UCSD-AML1 (cell line): ENCODE measurements at regions not wholly inside any gene's neighbourhood (a gene's known extent, or its start where the extent isn't known, plus 50 kb on each side); places are given as distances from the start of the nearest gene placed in this dataset.
"Not testable (repeated sequence)": the region's sequence is repeated elsewhere in the genome, so short reads cannot be mapped to it uniquely, and the experiment has no call there.

Experiments
- DNase-seq: peaks from one replicate; lab custom pipeline; 2025; ENCODE audit not compliant: unreplicated experiment; lab: John Stamatoyannopoulos, UW

DNA sequence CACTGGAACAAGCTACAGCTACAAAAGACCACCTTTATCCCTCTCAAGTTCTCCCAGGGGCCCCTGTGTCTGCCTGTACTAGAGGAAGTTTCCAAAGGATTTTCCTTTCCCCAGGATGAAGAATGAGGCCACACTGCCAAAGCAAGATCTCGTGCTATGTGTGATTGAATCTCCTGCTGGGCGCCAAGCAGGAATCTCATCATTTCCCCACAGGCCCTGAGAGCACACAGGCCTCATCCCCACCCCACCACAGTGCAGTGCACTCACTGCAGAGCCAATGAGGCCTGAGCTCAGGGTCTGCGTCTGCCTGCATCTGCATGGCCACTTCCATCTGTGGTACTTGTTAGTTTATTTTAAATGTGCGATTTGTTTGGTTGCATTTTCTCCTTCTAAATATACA is 387.4 kb upstream of the ASIC2 start:
- DNase-seq = no peak

DNA sequence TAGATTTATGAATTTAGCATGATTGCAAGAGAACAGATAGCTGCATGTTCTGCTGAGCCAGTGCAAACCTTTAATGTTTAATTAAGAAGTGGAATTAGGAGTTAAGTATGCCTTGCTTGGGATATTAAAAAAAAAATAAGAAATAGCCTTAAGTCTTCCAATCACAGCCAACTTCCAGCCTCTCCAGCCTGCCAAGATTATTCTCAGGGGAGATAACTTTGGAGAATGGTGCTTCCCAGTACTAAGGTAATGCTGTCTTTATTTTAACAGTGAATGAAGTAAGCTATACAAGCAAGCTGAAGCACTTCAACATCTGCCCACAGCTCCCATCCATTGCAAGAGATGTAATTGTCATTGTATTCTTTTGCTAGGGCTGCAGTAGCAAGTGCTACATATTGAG is 389.5 kb upstream of the ASIC2 start:
- DNase-seq = no peak

DNA sequence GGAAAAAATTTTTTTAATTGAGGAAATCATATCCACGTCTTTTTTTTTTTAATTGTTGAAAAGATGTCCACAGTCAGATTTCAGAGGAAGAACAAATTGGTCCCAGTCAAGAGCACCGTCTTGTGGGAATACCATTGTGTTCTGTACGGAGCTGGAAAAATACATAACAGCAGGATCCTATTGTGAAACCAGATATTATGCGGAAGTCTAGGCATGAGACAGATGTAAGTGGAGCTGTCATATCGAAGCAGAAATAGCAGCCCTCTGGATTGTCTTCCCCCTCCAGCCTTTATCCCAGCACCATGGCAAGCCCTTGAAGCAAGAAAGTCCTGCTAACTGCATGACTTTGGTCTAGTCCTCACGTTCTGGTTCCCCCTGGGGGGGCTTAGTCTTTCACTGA is 391.6 kb upstream of the ASIC2 start:
- DNase-seq = no peak

- peak; percentile 12 for DNase-seq
Measured at GRCh38 chr17:33686171-33686570, 393.1 kb upstream of the ASIC2 start.

GRCh38 chr17:33687831-33688230 is 394.7 kb upstream of the ASIC2 start:
- no peak for DNase-seq

DNA sequence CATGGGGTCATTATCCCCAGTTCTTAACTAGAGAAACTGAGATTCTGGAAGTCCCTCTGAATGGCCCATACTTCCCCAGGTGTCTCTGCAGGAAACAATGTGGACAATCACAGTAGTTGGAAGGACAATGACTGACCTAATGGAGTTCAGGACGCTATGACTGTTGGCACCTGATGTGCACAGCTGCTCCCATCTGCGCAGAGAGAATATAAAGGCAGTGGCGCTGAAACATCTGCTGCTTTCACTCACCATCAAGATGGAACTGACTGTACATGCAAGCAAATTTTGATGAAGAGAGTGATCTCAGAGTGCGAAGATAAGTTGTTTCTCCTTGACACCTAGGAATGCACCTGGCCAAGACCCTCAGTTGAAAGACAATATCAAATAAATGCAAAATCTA is 395.7 kb upstream of the ASIC2 start:
- no peak for DNase-seq

GRCh38 chr17:33689725-33690124 is 396.6 kb upstream of the ASIC2 start:
- DNase-seq = no peak

GRCh38 chr17:33695431-33695830 is 402.3 kb upstream of the ASIC2 start:
- DNase-seq = no peak

DNA sequence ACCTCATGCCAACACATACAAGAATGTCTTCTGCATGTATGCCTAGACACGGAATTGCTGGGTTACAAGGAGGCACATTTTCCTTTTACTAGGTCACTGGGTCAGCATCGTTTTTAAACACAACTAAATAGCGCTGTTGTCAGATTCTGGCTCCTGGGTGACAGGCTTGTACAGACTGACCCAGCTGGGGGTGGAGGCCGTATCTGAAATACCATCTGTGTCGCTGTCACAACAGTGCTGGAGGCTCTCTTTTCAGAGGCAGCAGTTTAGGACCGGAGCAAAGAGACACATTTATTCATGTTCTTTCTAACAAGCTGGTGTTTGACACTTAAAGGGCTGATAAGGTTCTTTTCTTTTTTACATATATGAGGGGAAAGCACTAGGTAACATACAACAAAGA is 403.0 kb upstream of the ASIC2 start:
- no peak for DNase-seq

DNA sequence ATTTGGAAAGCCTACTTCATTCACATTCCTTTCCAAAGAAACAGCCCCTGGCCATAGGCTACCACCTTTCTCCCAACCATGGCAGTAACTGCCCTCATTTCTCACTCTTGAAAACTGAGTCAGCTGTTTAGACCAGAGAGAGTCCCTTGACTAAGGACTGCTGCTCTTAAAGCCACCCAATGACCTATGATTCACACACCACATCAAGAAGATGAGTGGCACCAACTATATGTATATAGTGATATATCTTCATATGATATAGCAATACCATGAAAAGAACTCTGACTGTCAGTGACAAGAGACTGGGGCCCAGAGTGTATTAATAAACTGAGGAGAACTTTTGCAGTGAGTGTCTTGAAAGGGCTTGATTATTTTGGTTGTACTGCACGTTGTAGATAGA is 404.5 kb upstream of the ASIC2 start:
- no peak for DNase-seq

DNA sequence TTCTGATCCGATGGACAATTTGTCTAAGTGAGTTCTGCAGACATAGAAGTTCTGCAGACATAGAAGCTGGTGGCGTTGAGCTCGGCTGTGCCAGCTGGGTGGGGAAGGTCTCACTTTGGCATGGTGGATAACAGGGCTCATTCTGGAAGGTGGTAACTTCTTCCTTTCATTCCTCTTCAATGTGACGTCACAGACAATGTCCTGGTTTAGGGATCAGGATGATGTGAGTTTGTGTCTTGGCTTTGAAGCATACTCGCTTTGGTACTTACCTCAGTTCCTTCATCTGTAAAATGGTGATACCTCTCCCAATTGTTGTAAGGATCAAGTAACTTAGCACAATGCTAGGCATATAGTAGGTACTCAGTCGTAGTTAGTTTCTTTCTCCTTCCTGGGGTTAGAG is 408.8 kb upstream of the ASIC2 start:
- no peak for DNase-seq

- no peak for DNase-seq
Measured at GRCh38 chr17:33704856-33705255, 411.8 kb upstream of the ASIC2 start.

GRCh38 chr17:33709881-33710280 is 416.8 kb upstream of the ASIC2 start:
- DNase-seq = no peak

DNA sequence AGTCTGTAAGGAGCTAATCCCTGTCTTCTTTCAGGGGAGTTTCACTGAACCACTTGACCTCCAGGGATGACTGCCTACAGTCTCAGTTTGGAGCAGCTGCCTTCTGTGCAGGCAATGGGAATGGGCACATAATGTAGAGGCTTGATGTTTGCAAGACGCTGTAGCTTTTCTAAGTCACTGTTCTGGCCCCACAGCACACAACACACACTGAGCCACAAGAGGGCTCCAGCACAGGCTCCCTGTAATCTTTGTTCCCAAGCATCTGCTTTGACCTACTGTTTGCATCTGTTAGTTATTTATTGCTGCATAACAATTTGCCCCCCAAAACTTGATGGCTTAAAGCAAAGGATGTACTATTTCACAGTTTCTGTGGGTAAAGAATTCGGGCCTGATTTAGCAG is 419.0 kb upstream of the ASIC2 start:
- no peak for DNase-seq

DNA sequence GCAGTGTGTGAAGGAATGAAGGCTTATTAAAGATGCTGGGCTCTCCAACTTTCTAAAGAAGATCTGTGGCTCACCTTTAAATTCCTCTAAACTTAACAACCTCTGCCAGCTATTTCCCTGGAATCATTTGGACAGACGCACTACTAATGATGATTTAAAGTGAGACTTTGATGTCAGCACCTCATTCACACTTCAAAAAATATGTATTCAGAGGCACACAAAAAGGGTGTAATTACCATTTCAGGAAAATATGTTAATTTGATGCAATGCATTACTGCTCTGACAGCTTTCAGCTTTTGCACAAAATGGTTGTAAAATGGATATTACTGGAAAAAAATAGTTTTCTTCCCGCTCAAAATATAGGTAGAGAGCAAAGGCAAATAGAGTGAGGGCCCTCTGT is 423.9 kb upstream of the ASIC2 start:
- no peak for DNase-seq

GRCh38 chr17:33723736-33724135 is 430.6 kb upstream of the ASIC2 start:
- DNase-seq = not testable (repeated sequence)

GRCh38 chr17:33725675-33726271 is 432.7 kb upstream of the ASIC2 start:
- peak; percentile 43 for DNase-seq

- DNase-seq = no peak
Measured at GRCh38 chr17:33730131-33730530, 437.0 kb upstream of the ASIC2 start.

- no peak for DNase-seq
Measured at GRCh38 chr17:33732116-33732515, 439.0 kb upstream of the ASIC2 start.

GRCh38 chr17:33739714-33740113 is 446.6 kb upstream of the ASIC2 start:
- DNase-seq = no peak

GRCh38 chr17:33745047-33745760 is 452.1 kb upstream of the ASIC2 start:
- DNase-seq = no peak

GRCh38 chr17:33749171-33749570 is 456.1 kb upstream of the ASIC2 start:
- DNase-seq = no peak
